Ovary (tissue), 7 donors: ENCODE measurements at regions not wholly inside any gene's neighbourhood (a gene's known extent, or its start where the extent isn't known, plus 50 kb on each side); places are given as distances from the start of the nearest gene placed in this dataset.

ENCODE experiments used
- DNase-seq, 5 donors: peaks; one replicate each; pipeline ENCODE4 v3.0.0-alpha.2; 2019 to 2020
- H3K27ac ChIP-seq, 2 donors: fragments of 200-600 bp; one replicate each; pipeline versions ENCODE4 v1.5.1 to v1.8.0; 2019 to 2022
- H3K27me3 ChIP-seq: fragments of 200-600 bp; one replicate; pipeline ENCODE4 v1.8.0; 2022
- H3K36me3 ChIP-seq: fragments of 200-600 bp; sonication (generic); one replicate; pipeline ENCODE4 v1.5.1; 2019
- H3K4me1 ChIP-seq: one replicate; pipeline ENCODE4 v1.8.1; 2013; ENCODE audit warnings: mild to moderate bottlenecking, moderate library complexity; ENCODE audit not compliant: insufficient read depth
- H3K4me3 ChIP-seq: fragments of 200-600 bp; sonication (generic); one replicate; pipeline ENCODE4 v1.5.1; 2017
- H3K9me3 ChIP-seq, 2 donors: fragments of 200-600 bp in 1 of 2; sonication (generic) in 1 of 2; one replicate each; pipeline versions ENCODE4 v1.5.1 to v1.8.1; 2013 to 2019; ENCODE audit warnings: mild to moderate bottlenecking in 1 of 2, moderate library complexity in 1 of 2
- CTCF ChIP-seq, 3 donors: fragments of 450-650 bp in 2 of 3; fragments of 200-600 bp in 1 of 3; IDR thresholded peaks; one replicate each; pipeline versions ENCODE4 v1.5.1 to v1.8.0; 2016 to 2022; ENCODE audit warnings: antibody characterized with exemption in 3 of 3, mild to moderate bottlenecking in 1 of 3
- EP300 ChIP-seq: sonication (generic); formaldehyde crosslinking; IDR thresholded peaks from one replicate; pipeline ENCODE4 v1.6.1; 2017; ENCODE audit warnings: antibody characterized with exemption
- POLR2A ChIP-seq: fragments of 450-650 bp; IDR thresholded peaks from one replicate; pipeline ENCODE4 v1.6.1; 2017; ENCODE audit warnings: antibody characterized with exemption, mild to moderate bottlenecking, moderate library complexity
- WGBS, 3 donors: extraction: QIAGEN DNeasy Blood & Tissue Kit in 1 of 3; methylation state at CpG; one replicate each; pipeline versions ENCODE4 v1.1.5 to v1.1.7; 2013 to 2017; 5-methylcytosine and 5-hydroxymethylcytosine counted together
- intact Hi-C, 4 donors: fragments of 100-400 bp; cut with DNase I; formaldehyde crosslinking; loops; one replicate each; pipeline versions ENCODE4 v1.11.0 to v1.15.1; 2022 to 2023
- donor health status: DM: no; HTN: no; CAD: no; lungs with moderate emphysema.
- donor health status: DM: no; HTN: no; CAD: no.
- donor health status: Bipolar disorder and iron deficiency.
- donor health status: DM: no; HTN: no; CAD: no.
- donor health status: DM: yes; HTN: yes; CAD: no.

GRCh38 chr14:97377550-97377949 lies 580.4 kb downstream of the VRK1 start:
- H3K27me3 ChIP-seq: no peaks in the 10 kb centered on the region
- no peaks in the 10 kb centered on the region for H3K9me3 ChIP-seq
- DNase-seq: no peak
- 38 to 59% (median 47%) methylated on average over 5 of the region's 5 CpGs for WGBS, 3 donors
- TF ChIP-seq POLR2A (no peak), CTCF (IDR thresholded peaks at IDR 0.05) (no peak), EP300 (no peak)
- no peaks in the 10 kb centered on the region for H3K4me1 ChIP-seq
- intact Hi-C loops: no loop called here
- no peak overlapping the region for H3K27ac ChIP-seq
- H3K36me3 ChIP-seq: no peaks in the 10 kb centered on the region
- no peak overlapping the region for H3K4me3 ChIP-seq

GRCh38 chr14:97379091-97379531 lies 581.9 kb downstream of the VRK1 start:
- Histone ChIP-seq H3K36me3 (no peaks in the 10 kb centered on the region), H3K4me1 (no peaks in the 10 kb centered on the region), H3K27me3 (no peaks in the 10 kb centered on the region), H3K4me3 (no peak overlapping the region), H3K27ac (no peak overlapping the region), H3K9me3 (no peaks in the 10 kb centered on the region)
- no peak for TF ChIP-seq POLR2A
- TF ChIP-seq EP300: no peak
- TF ChIP-seq CTCF (IDR thresholded peaks at IDR 0.05): no peak
- 40 to 45% (median 45%) methylated on average over 7 of the region's 7 CpGs for WGBS, 3 donors
- intact Hi-C loops: no loop called here
- DNase-seq: no peak

GRCh38 chr14:97380539-97380941 lies 583.4 kb downstream of the VRK1 start:
- intact Hi-C loops: no loop called here
- 80 to 88% (median 81%) methylated on average over 7 of the region's 7 CpGs for WGBS, 3 donors
- DNase-seq: no peak
- Histone ChIP-seq H3K9me3 (no peaks in the 10 kb centered on the region), H3K4me3 (no peak overlapping the region), H3K27ac (no peak overlapping the region), H3K36me3 (no peaks in the 10 kb centered on the region), H3K27me3 (no peaks in the 10 kb centered on the region), H3K4me1 (no peaks in the 10 kb centered on the region)
- no peak for TF ChIP-seq EP300
- TF ChIP-seq CTCF (IDR thresholded peaks at IDR 0.05): no peak
- no peak for TF ChIP-seq POLR2A

GRCh38 chr14:97381309-97381708 lies 584.1 kb downstream of the VRK1 start:
- H3K4me3 ChIP-seq: no peak overlapping the region
- H3K9me3 ChIP-seq: no peaks in the 10 kb centered on the region
- intact Hi-C loops: no loop called here
- no peak overlapping the region for H3K27ac ChIP-seq
- H3K27me3 ChIP-seq: no peaks in the 10 kb centered on the region
- no peaks in the 10 kb centered on the region for H3K4me1 ChIP-seq
- no peaks in the 10 kb centered on the region for H3K36me3 ChIP-seq
- no peak for DNase-seq
- WGBS, 3 donors: 76 to 87% (median 82%) methylated on average over 1 of the region's 1 CpG
- TF ChIP-seq EP300 (no peak), CTCF (IDR thresholded peaks at IDR 0.05) (no peak), POLR2A (no peak)
